Lower leg skin (tissue), 4 donors: ENCODE measurements at regions not wholly inside any gene's neighbourhood (a gene's known extent, or its start where the extent isn't known, plus 50 kb on each side); places are given as distances from the start of the nearest gene placed in this dataset.

Source experiments
- DNase-seq, 2 donors: peaks; one replicate each; pipeline ENCODE4 v3.0.0-alpha.2; 2019; ENCODE audit warnings: low spot score in 2 of 2
- H3K4me3 ChIP-seq: fragments of 200-600 bp; sonication (generic); 2 replicates; pipeline ENCODE4 v1.5.1; 2017; ENCODE audit warnings: mild to moderate bottlenecking, low read depth; ENCODE audit not compliant: poor library complexity, severe bottlenecking
- POLR2A ChIP-seq, 2 donors: fragments of 450-650 bp; IDR thresholded peaks; one replicate each; pipeline ENCODE4 v1.6.1; 2016 to 2017; ENCODE audit warnings: antibody characterized with exemption in 2 of 2, mild to moderate bottlenecking in 1 of 2, moderate library complexity in 1 of 2
- WGBS, 2 donors: methylation state at CpG; one replicate each; pipeline ENCODE4 v1.1.5; 2018; 5-methylcytosine and 5-hydroxymethylcytosine counted together
- intact Hi-C: fragments of 100-400 bp; cut with DNase I; formaldehyde crosslinking; loops from one replicate; pipeline ENCODE4 v1.15.0; 2023; ENCODE audit warnings: low total_unique reads
- TF ChIP-seq, protein P1 (sequence below), 3 donors: fragments of 450-650 bp; IDR thresholded peaks; one replicate each; pipeline ENCODE4 v1.5.1; 2016; ENCODE audit warnings: antibody characterized with exemption in 3 of 3, mild to moderate bottlenecking in 3 of 3, moderate library complexity in 2 of 3

DNA sequence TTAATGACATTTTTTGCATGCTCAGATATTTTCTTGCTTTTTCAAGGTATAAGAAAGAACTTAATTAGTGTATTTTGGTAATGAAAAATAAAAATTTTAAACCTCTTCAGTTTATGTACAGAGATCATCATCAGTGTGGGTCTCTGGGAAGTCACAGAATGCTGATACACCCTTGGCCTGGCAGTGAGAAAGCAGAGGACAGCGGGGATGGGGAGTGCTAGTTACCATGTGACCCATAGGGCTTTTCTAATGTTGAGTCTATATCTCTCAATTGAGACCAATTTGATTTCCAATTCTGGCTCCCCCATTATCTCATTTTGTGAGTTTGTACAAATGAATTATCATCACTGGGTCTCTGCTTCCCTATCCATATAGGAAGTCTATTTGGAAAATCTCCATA is 305.7 kb downstream of the CYRIA start:
- no peak for DNase-seq
- WGBS, 2 donors = 82 to 89% methylated on average over 1 of the region's 1 CpG
- intact Hi-C loops = no loop called here
- TF ChIP-seq, protein P1, sequence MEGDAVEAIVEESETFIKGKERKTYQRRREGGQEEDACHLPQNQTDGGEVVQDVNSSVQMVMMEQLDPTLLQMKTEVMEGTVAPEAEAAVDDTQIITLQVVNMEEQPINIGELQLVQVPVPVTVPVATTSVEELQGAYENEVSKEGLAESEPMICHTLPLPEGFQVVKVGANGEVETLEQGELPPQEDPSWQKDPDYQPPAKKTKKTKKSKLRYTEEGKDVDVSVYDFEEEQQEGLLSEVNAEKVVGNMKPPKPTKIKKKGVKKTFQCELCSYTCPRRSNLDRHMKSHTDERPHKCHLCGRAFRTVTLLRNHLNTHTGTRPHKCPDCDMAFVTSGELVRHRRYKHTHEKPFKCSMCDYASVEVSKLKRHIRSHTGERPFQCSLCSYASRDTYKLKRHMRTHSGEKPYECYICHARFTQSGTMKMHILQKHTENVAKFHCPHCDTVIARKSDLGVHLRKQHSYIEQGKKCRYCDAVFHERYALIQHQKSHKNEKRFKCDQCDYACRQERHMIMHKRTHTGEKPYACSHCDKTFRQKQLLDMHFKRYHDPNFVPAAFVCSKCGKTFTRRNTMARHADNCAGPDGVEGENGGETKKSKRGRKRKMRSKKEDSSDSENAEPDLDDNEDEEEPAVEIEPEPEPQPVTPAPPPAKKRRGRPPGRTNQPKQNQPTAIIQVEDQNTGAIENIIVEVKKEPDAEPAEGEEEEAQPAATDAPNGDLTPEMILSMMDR (IDR thresholded peaks at IDR 0.05) = no peak
- TF ChIP-seq POLR2A (IDR thresholded peaks at IDR 0.05) = no peak
- no peak overlapping the region for H3K4me3 ChIP-seq

DNA sequence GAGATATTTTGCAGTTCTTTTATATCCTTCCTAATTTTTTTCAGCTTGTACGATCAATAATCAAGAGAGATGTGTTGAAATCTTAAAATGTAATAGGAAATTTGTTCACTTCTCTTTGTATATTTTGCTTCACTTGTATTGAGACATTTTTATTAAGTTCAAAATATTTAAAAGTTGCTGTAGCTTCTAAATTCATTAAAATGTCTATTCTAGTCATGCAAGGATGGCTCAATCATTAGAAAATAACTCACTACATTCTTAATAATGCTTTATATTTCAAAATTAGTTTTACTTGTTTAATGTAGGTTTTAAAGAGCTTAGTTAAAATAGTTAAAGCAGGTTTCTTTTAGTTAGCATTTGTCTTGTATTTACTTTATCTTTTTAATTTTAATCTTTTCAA is 308.4 kb downstream of the CYRIA start:
- no peak for DNase-seq
- intact Hi-C loops = no loop called here
- no peak for TF ChIP-seq POLR2A (IDR thresholded peaks at IDR 0.05)
- TF ChIP-seq, protein P1 (IDR thresholded peaks at IDR 0.05) = no peak
- no peak overlapping the region for H3K4me3 ChIP-seq
- 93 to 94% methylated on average over 1 of the region's 1 CpG for WGBS, 2 donors

DNA sequence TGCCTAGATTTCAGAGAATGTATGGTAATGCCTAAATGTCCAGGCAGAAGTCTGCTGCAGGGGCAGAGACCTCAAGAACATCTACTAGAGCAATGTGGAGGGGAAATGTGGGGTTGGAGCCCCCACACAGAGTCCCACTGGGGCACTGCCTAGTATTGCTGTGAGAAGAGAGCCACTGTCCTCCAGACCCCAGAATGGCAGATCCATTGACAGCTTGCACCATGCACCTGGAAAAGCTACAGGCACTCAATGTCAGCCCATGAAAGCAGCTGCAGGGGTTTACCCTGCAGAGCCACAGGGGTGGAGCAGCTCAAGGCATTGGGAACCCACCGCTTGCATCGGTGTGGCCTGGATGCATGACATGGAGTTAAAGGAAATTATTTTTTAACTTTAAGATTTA is 314.1 kb downstream of the CYRIA start:
- 96 to 97% methylated on average over 2 of the region's 2 CpGs for WGBS, 2 donors
- TF ChIP-seq, protein P1 (IDR thresholded peaks at IDR 0.05) = no peak
- no peak for TF ChIP-seq POLR2A (IDR thresholded peaks at IDR 0.05)
- DNase-seq = no peak
- H3K4me3 ChIP-seq = no peak overlapping the region
- intact Hi-C loops = no loop called here

DNA sequence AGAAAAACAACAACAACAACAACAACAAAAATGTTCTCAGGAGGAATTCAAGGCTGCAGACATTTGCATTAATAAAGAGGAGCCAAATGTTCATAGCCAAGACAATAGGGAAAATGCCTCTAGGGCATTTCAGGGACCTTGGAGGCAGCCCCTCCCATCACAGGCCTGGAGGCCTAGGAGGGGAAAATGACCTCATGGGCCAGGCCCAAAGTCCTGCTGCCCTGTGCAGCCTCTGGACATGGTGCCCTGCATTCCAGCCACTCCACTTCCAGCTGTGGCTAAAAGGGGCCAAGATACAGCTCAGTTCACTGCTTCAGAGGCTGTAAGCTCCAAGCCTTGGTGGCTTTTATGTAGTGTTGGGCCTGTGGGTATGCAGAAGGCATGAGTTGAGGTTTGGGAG is 314.5 kb downstream of the CYRIA start:
- no peak overlapping the region for H3K4me3 ChIP-seq
- DNase-seq = no peak
- intact Hi-C loops = no loop called here
- TF ChIP-seq, protein P1 (IDR thresholded peaks at IDR 0.05) = no peak
- TF ChIP-seq POLR2A (IDR thresholded peaks at IDR 0.05) = no peak

DNA sequence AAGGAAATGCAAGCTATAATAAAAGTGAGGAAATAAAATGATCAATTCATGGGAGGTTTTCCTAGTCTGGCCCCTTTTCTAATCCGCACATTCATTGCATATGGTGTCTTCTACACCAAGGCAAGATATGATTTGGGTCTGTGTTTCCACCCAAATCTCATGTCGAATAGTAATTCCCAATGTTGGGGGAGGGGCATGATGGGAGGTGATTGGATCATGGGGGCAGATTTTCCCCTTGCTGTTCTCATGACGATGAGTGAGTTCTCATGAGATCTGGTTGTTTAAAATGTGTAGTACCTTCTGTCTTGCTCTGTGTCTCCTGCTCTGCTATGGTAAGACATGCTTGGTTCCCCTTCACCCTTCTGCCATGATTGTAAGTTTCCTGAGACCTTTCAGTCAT is 315.4 kb downstream of the CYRIA start:
- TF ChIP-seq POLR2A (IDR thresholded peaks at IDR 0.05) = no peak
- TF ChIP-seq, protein P1 (IDR thresholded peaks at IDR 0.05) = no peak
- DNase-seq = no peak
- intact Hi-C loops = no loop called here
- no peak overlapping the region for H3K4me3 ChIP-seq
- 60 to 69% methylated on average over 3 of the region's 3 CpGs for WGBS, 2 donors

DNA sequence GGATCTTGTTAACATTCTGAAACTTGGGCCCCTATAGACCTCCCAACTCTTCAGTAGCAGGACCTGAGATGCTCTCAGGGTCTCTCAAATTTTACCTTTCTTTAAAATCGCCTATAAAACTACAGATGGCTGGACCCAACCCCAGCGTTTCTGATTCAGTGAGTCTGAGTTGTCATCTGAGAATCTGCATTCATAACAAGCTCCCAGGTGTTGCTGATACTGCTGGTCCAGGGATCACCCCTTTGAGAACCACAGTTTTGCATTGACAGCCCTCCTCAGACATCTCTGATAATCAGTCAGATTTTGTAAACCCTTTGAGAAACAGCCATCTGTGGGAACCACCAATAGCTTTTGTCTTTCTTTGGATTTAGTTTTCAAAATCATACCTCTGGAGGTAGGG is 315.8 kb downstream of the CYRIA start:
- DNase-seq = no peak
- TF ChIP-seq POLR2A (IDR thresholded peaks at IDR 0.05) = no peak
- TF ChIP-seq, protein P1 (IDR thresholded peaks at IDR 0.05) = no peak
- H3K4me3 ChIP-seq = no peak overlapping the region
- 38% methylated on average over 2 of the region's 2 CpGs for WGBS, 2 donors
- intact Hi-C loops = no loop called here
